GM18520 (cell line): ENCODE measurements at regions not wholly inside any gene's neighbourhood (a gene's known extent, or its start where the extent isn't known, plus 50 kb on each side); places are given as distances from the start of the nearest gene placed in this dataset.
"Not testable (repeated sequence)": the region's sequence is repeated elsewhere in the genome, so short reads cannot be mapped to it uniquely, and the experiment has no call there.

Experiments
- ATAC-seq: cut with Tn5 transposase; IDR thresholded peaks from one replicate; pipeline ENCODE4 v1.9.1; 2021; ENCODE audit not compliant: unreplicated experiment

- no peak for ATAC-seq
These were observed 451.0 kb upstream of the RGS18 start for GRCh38 chr1:191707288-191707687.

- ATAC-seq: no peak
These were observed 449.0 kb upstream of the RGS18 start for GRCh38 chr1:191709215-191709614.

- ATAC-seq: no peak
These were observed 446.3 kb upstream of the RGS18 start for GRCh38 chr1:191711961-191712360.

DNA sequence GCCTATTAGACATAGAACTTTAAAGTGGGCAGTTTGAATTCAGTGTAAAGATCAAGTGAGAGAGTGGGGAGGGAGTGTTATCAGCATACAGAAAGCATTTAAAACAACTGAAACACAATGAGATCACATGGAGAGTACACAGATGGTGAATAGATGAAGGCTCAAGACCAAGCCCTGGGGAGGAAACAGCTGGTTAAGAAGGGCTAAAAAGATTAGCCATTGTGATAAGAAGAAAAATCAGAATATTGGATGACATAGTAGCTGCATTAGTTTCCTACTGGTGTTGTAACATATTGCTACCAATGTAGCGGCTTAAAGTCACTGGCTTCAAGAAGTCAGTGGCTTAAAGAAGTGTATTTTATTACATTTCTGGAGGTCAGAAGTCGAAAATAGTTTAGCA is 443.4 kb upstream of the RGS18 start:
- ATAC-seq: no peak

DNA sequence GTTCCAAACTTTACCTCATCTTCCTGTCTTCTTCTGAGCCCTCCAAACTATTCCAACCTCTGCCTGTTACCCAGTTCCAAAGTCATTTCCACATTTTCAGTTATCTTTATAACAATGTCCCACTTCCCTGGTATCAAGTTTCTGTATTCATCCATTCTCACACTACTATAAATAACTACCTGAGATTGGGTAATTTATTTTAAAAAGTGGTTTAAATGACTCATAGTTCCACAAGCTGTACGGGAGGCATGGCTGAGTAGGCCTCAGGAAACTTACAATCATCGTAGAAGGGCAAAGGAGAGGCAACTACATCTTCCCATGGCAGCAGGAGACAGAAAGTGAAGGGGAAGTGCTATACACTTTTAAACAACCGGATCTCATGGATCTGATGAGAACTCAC is 428.5 kb upstream of the RGS18 start:
- no peak for ATAC-seq

- not testable (repeated sequence) for ATAC-seq
These were observed 426.5 kb upstream of the RGS18 start for GRCh38 chr1:191731608-191732302.

- no peak for ATAC-seq
These were observed 423.9 kb upstream of the RGS18 start for GRCh38 chr1:191734321-191734720.

DNA sequence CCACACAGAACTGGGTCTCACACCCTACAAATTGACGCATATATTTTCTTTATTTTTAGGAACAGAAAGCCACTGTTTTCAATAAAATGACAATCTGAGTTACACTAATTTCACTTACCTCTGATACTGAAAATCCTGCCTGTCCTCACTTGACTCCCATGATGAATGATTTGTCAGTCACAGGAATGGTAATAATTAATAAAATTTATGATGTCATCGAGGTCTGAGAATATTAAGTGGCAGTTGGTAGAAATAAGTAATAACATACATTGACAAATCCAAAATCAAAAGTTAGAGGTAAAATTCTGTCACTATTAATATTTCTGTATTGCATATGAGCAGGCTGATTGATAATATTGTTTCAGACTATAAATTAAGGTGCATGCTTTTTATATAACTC is 418.7 kb upstream of the RGS18 start:
- ATAC-seq: no peak

DNA sequence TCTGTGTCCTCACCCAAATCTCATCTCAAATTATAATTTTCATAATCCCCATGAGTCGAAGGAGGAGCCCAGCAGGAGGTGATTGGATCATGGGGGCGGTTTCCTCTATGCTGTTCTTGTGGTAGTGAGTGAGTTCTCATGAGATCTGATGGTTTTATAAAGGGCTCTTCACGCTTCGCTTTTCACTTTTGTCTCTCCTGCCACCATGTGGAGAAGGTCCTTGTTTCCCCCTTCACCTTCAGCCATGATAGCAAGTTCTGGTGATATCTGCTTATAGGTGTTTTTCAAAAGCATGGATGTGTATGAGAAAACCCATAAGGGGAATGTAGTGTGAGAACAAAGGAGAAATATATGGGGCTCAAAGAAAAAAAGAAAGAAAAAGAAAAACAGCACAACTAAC is 405.9 kb upstream of the RGS18 start:
- ATAC-seq: no peak

- no peak for ATAC-seq
These were observed 398.2 kb upstream of the RGS18 start for GRCh38 chr1:191760016-191760415.

- no peak for ATAC-seq
These were observed 369.7 kb upstream of the RGS18 start for GRCh38 chr1:191788551-191788950.

DNA sequence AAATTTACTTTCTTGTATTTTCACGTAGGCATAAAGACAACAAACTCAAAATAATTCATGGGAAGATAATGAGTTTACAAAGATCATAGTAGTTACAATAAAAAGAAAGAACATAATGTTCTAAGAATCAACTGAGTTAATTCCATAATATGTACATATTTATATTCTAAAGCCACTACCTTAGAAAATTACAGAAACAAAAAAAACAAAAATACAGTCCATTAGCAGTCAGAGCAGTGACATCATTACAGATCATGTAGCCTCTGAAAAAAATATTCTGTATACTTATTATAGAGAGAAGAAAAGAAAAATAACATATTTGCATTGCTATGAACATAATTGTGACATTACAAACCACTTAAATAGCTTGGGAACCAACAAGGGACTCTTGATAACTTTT is 360.1 kb upstream of the RGS18 start:
- ATAC-seq: no peak

- ATAC-seq: no peak
These were observed 354.0 kb upstream of the RGS18 start for GRCh38 chr1:191804311-191804710.

- not testable (repeated sequence) for ATAC-seq
These were observed 344.7 kb upstream of the RGS18 start for GRCh38 chr1:191813593-191813992.

DNA sequence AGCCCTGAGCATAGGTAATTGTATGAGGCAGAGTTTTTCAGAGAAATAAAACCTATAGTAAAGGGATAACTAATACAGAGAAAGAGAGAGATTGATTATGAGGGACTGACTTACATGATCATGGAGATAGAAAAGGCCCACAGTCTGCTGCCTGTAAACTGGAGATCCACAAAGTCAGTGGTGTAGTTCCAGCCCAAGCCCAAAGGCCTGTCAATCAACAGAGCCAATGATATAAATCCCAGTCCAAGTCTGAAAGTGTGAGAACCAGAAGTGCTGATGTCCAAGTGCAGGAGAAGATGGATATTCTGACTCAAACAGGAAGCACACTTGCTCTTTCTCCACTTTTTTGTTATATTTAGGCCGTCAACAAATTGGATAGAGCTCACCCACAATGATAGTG is 340.1 kb upstream of the RGS18 start:
- no peak for ATAC-seq

DNA sequence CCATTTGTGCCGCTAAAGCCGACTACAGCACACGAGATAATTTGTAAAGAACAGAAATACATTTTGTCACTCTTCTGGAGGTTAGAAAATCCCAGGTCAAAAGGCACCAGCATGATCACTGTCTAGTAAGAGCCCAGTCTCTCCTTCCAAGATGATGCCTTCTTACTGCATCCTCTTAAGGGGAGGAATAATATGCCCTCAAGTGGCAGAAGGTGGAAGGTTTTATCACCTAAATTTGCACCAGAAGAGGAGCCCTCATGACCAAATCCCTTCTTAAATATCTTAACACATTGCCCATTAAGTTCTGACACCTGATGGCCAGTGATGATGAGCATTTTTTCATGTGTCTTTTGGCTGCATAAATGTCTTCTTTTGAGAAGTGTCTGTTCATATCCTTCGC is 326.7 kb upstream of the RGS18 start:
- no peak for ATAC-seq

GRCh38 chr1:191839891-191840290 is 318.4 kb upstream of the RGS18 start:
- ATAC-seq: no peak

GRCh38 chr1:191851799-191852595 is 306.3 kb upstream of the RGS18 start:
- no peak for ATAC-seq

DNA sequence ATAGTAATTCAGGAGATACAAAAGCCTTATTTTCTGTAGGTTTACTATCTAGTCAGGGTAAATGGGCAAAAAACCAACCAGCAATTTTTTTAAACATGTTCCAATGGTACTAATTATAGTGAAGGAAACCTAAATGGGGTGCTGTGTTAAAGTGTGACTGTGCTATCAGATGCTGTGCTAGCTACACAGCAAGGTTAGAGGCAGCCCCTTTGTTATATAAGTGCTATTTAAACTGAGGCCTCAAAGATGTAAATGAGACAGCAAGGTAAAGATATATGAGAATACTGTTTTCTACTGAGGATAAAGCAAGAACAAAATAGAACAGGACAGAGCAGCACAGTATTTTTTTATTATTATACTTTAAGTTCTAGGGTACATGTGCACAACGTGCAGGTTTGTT is 305.4 kb upstream of the RGS18 start:
- ATAC-seq: no peak

DNA sequence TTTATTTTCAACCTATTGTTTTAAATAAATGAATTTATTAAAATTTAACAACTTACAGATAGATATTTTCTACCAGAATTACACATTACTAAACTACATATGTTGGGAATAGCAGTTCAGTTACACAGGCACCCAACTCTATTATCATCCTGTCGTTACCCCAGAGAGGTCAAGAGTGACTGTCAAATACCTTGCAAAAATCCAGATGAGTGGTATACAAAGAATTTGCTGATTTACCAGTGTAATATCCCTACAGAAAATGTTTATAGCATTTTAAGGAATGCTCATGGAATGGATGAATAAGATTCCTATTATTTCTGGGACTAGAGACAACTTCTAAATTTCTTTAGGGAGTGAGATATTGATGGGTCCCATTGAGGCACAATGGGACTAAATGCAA is 300.7 kb upstream of the RGS18 start:
- ATAC-seq: no peak

DNA sequence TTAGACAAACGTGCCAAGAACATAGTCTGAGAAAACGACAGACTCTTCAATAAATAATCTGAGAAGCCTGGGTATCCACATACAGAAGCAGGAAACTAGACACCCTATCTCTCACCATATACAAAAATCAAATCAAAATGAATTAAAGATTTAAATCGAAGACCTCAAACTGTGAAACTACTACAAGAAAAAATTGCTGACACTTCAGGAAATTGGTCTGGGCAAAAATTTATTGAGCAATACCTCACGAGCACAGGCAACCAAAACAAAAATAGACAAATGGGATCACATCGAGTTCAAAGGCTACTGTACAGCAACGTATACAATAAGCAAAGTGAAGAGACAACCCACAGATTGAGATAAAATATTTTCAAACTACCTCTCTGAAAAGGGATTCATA is 292.8 kb upstream of the RGS18 start:
- no peak for ATAC-seq

DNA sequence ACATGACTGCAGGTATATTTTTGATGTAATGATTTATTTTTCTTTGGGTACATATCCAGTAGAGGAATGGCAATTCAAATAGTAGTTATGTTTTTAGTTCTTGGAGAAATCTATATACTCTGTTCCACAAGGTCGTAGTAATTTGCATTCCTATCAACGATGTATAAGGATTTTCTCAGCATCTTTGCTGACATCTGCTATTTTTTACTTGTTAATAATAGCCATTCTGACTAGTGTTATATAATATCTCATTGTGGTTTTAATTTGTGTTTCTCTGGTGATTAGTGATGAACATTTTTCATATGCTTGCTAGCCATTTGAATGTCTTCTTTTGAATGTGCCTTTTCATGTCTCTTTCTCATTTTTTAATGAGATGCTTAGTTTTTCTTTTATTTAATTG is 292.1 kb upstream of the RGS18 start:
- no peak for ATAC-seq
